ENCODE measurements at regions not wholly inside any gene's neighbourhood (a gene's known extent, or its start where the extent isn't known, plus 50 kb on each side); places are given as distances from the start of the nearest gene placed in this dataset.

- no peak for TF ChIP-seq SKIL (CRISPR knock-in tag; IDR thresholded peaks at IDR 0.05; ENCODE audit: borderline replicate concordance)
- TF ChIP-seq, protein P1, sequence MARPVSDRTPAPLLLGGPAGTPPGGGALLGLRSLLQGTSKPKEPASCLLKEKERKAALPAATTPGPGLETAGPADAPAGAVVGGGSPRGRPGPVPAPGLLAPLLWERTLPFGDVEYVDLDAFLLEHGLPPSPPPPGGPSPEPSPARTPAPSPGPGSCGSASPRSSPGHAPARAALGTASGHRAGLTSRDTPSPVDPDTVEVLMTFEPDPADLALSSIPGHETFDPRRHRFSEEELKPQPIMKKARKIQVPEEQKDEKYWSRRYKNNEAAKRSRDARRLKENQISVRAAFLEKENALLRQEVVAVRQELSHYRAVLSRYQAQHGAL (CRISPR knock-in tag; IDR thresholded peaks at IDR 0.05; ENCODE audit: not compliant biosample characterization), result no peak
- peak; percentile 85 for TF ChIP-seq SMC3 (IDR thresholded peaks at IDR 0.05; ENCODE audit: low read length)
- no peak for TF ChIP-seq ZNF672 (CRISPR knock-in tag; IDR thresholded peaks at IDR 0.05)
- TF ChIP-seq ZFP36 (IDR thresholded peaks at IDR 0.05; ENCODE audit: borderline replicate concordance, low read depth, low read length, partially characterized antibody), result peak; percentile 93
- 0 out of 2 replicates have a peak, but pooled peaks have one; percentile 30 for TF ChIP-seq KDM3A (CRISPR knock-in tag; IDR thresholded peaks at IDR 0.05; ENCODE audit: low read depth)
- TF ChIP-seq LRRFIP1 (CRISPR knock-in tag; conservative IDR thresholded peaks at IDR 0.05), result no peak
- no peak for TF ChIP-seq MATR3 (CRISPR knock-in tag; IDR thresholded peaks at IDR 0.05)
- TF ChIP-seq ZNF768 (CRISPR knock-in tag; IDR thresholded peaks at IDR 0.05), result peak; percentile 96; the same call in 1 of the 2 replicates
- TF ChIP-seq SAP130 (CRISPR knock-in tag; IDR thresholded peaks at IDR 0.05; ENCODE audit: low read depth), result peak; percentile 33; the same call in 1 of the 2 replicates
- TF ChIP-seq TBX2 (CRISPR knock-in tag; IDR thresholded peaks at IDR 0.05; ENCODE audit: borderline replicate concordance), result 0 out of 2 replicates have a peak, but pooled peaks have one; percentile 18
- no peak for TF ChIP-seq PHF21A (CRISPR knock-in tag; IDR thresholded peaks at IDR 0.05)
- no peak for TF ChIP-seq ZKSCAN5 (CRISPR knock-in tag; IDR thresholded peaks at IDR 0.05)
- no peak for TF ChIP-seq ZNF230 (CRISPR knock-in tag; IDR thresholded peaks at IDR 0.05)
- TF ChIP-seq ZNF382 (CRISPR knock-in tag; IDR thresholded peaks at IDR 0.05; ENCODE audit: borderline replicate concordance), result no peak
- no peak for TF ChIP-seq HMGXB3 (CRISPR knock-in tag; IDR thresholded peaks at IDR 0.05; ENCODE audit: borderline replicate concordance)
- no peak for TF ChIP-seq REPIN1 (CRISPR knock-in tag; IDR thresholded peaks at IDR 0.05; ENCODE audit: borderline replicate concordance, low read depth)
- no peak for TF ChIP-seq TEF (CRISPR knock-in tag; IDR thresholded peaks at IDR 0.05)
- no peak for TF ChIP-seq ZNF674 (CRISPR knock-in tag; IDR thresholded peaks at IDR 0.05; ENCODE audit: low read depth)
- TF ChIP-seq NCOA1 (CRISPR knock-in tag; IDR thresholded peaks at IDR 0.05), result no peak
Observed at GRCh38 chr17:64736804-64737492, 74.8 kb upstream of the SMURF2 start (continued).

Measured in HepG2 (cell line).